T-cell (primary cell): ENCODE measurements at regions not wholly inside any gene's neighbourhood (a gene's known extent, or its start where the extent isn't known, plus 50 kb on each side); places are given as distances from the start of the nearest gene placed in this dataset.

Source experiments
- ATAC-seq, 4 experiments: fragments of 200-7000 bp in 3 of 4; fragments of 150-1000 bp in 1 of 4; cut with Tn5 transposase; replicated peaks in 1 of 4; 1 replicate in 3 of 4; 2 replicates in 1 of 4; pipeline ENCODE4 v1.10.0; 2021; ENCODE audit warnings: moderate library complexity in 3 of 4, mild to moderate bottlenecking in 2 of 4, moderate number of reproducible peaks in 1 of 4
- CTCF ChIA-PET, 2 donors: fragments of 300-600 bp; sonication (Branson Sonifier 250); formaldehyde crosslinking; loops; one replicate each; lab custom pipeline; 2022; ENCODE audit warnings: antibody characterized with exemption in 2 of 2; lab: Charles Lee
- POLR2A ChIA-PET, 2 donors: fragments of 300-600 bp; sonication (Branson Sonifier 250); formaldehyde crosslinking; loops; one replicate each; lab custom pipeline; 2022; ENCODE audit warnings: antibody characterized with exemption in 2 of 2; lab: Charles Lee
- DNase-seq, 35 experiments: peaks; one replicate each; pipeline versions ENCODE4 v3.0.0 to v3.0.0-alpha.2; 2013 to 2023
- H3K27ac ChIP-seq: one replicate; pipeline ENCODE4 v1.5.1; 2013; ENCODE audit warnings: low read length
- H3K27me3 ChIP-seq, 2 experiments: replicated peaks in 1 of 2; 1 replicate in 1 of 2; 2 replicates in 1 of 2; pipeline versions ENCODE4 v1.6.1 to v1.7.0; 2013; ENCODE audit warnings: low read length in 1 of 2, mixed read lengths in 1 of 2; ENCODE audit not compliant: control insufficient read depth in 2 of 2, insufficient read depth in 2 of 2; ENCODE audit errors: extremely low read depth in 1 of 2
- H3K36me3 ChIP-seq, 2 donors: 1 replicate in 1 of 2; 2 replicates in 1 of 2; pipeline versions ENCODE4 v1.6.1 to v1.7.0; 2013; ENCODE audit warnings: low read length in 1 of 2; ENCODE audit not compliant: control insufficient read depth in 2 of 2, insufficient read depth in 1 of 2; ENCODE audit errors: extremely low read depth in 1 of 2
- H3K4me1 ChIP-seq, 2 experiments: 1 replicate in 1 of 2; 2 replicates in 1 of 2; pipeline versions ENCODE4 v1.6.1 to v1.7.0; 2013; ENCODE audit warnings: low read length in 2 of 2, mixed read lengths in 1 of 2; ENCODE audit not compliant: insufficient read depth in 2 of 2, control insufficient read depth in 1 of 2; ENCODE audit errors: extremely low read depth in 1 of 2
- H3K4me3 ChIP-seq, 2 donors: 1 replicate in 1 of 2; 2 replicates in 1 of 2; pipeline versions ENCODE4 v1.5.1 to v1.7.0; 2013; ENCODE audit warnings: mild to moderate bottlenecking in 2 of 2, low read length in 1 of 2, moderate library complexity in 1 of 2; ENCODE audit not compliant: control insufficient read depth in 1 of 2; ENCODE audit errors: extremely low read depth in 1 of 2
- H3K9me3 ChIP-seq: 2 replicates; pipeline ENCODE4 v1.7.0; 2013
- H3K27ac Mint-ChIP-seq, 2 donors: one replicate each; pipeline ENCODE4 v1.8.0; 2020 to 2021; ENCODE audit warnings: mild to moderate bottlenecking in 2 of 2, mixed read lengths in 2 of 2
- H3K27me3 Mint-ChIP-seq, 2 donors: one replicate each; pipeline ENCODE4 v1.8.0; 2021 to 2022; ENCODE audit warnings: mixed read lengths in 2 of 2
- H3K36me3 Mint-ChIP-seq: one replicate; pipeline ENCODE4 v1.8.0; 2021; ENCODE audit warnings: mixed read lengths
- H3K4me1 Mint-ChIP-seq, 3 donors: one replicate each; pipeline ENCODE4 v1.8.0; 2020 to 2022; ENCODE audit warnings: mixed read lengths in 3 of 3, mild to moderate bottlenecking in 1 of 3
- H3K4me3 Mint-ChIP-seq, 3 donors: one replicate each; pipeline ENCODE4 v1.8.0; 2020 to 2022; ENCODE audit warnings: mild to moderate bottlenecking in 3 of 3, mixed read lengths in 3 of 3, moderate library complexity in 3 of 3
- H3K9me3 Mint-ChIP-seq, 3 donors: one replicate each; pipeline ENCODE4 v1.8.0; 2020 to 2022; ENCODE audit warnings: mixed read lengths in 3 of 3
- WGBS: methylation state at CpG from one replicate; pipeline ENCODE4 v1.1.5; 2013; ENCODE audit warnings: missing lambda C conversion rate; ENCODE audit not compliant: insufficient coverage; 5-methylcytosine and 5-hydroxymethylcytosine counted together

- CTCF ChIA-PET = no interaction called here
- no peak overlapping the region for H3K4me3 Mint-ChIP-seq
- H3K36me3 Mint-ChIP-seq = no peaks in the 10 kb centered on the region
- DNase-seq (no peak), ATAC-seq (no peak)
- Histone ChIP-seq H3K9me3 (no peaks in the 10 kb centered on the region), H3K4me3 (no peak overlapping the region), H3K27me3 (no peaks in the 10 kb centered on the region), H3K36me3 (no peaks in the 10 kb centered on the region), H3K4me1 (no peaks in the 10 kb centered on the region), H3K27ac (no peak overlapping the region)
- WGBS = 70% methylated on average over 2 of the region's 4 CpGs
- no peak overlapping the region for H3K27ac Mint-ChIP-seq
- H3K9me3 Mint-ChIP-seq = no peaks in the 10 kb centered on the region
- POLR2A ChIA-PET = no interaction called here
- H3K4me1 Mint-ChIP-seq = no peaks in the 10 kb centered on the region
- no peaks in the 10 kb centered on the region for H3K27me3 Mint-ChIP-seq
Measured at GRCh38 chr3:104886220-104886995, 480.3 kb upstream of the ALCAM start.

- Histone ChIP-seq H3K4me3 (no peak overlapping the region), H3K9me3 (no peaks in the 10 kb centered on the region), H3K4me1 (no peaks in the 10 kb centered on the region), H3K27me3 (no peaks in the 10 kb centered on the region), H3K36me3 (no peaks in the 10 kb centered on the region), H3K27ac (no peak overlapping the region)
- Mint-ChIP-seq H3K36me3 (no peaks in the 10 kb centered on the region), H3K27me3 (no peaks in the 10 kb centered on the region), H3K9me3 (no peaks in the 10 kb centered on the region), H3K27ac (no peak overlapping the region), H3K4me3 (no peak overlapping the region), H3K4me1 (no peaks in the 10 kb centered on the region)
- WGBS = no CpG with 5 or more reads among the region's 3 CpGs
- DNase-seq = no peak
- no peak for ATAC-seq
- POLR2A ChIA-PET = no interaction called here
- CTCF ChIA-PET = no interaction called here
Measured at GRCh38 chr3:104887069-104887468, 479.6 kb upstream of the ALCAM start.

GRCh38 chr3:104887619-104888018 is 479.1 kb upstream of the ALCAM start:
- CTCF ChIA-PET = no interaction called here
- no CpG with 5 or more reads among the region's 2 CpGs for WGBS
- H3K4me3 Mint-ChIP-seq = no peak overlapping the region
- POLR2A ChIA-PET = no interaction called here
- H3K27me3 Mint-ChIP-seq = no peaks in the 10 kb centered on the region
- H3K36me3 ChIP-seq = no peaks in the 10 kb centered on the region
- H3K4me1 ChIP-seq = no peaks in the 10 kb centered on the region
- H3K27ac ChIP-seq = no peak overlapping the region
- H3K27ac Mint-ChIP-seq = no peak overlapping the region
- H3K36me3 Mint-ChIP-seq = no peaks in the 10 kb centered on the region
- H3K4me1 Mint-ChIP-seq = no peaks in the 10 kb centered on the region
- ATAC-seq (no peak), DNase-seq (no peak)
- H3K27me3 ChIP-seq = no peaks in the 10 kb centered on the region
- H3K9me3 ChIP-seq = no peaks in the 10 kb centered on the region
- no peak overlapping the region for H3K4me3 ChIP-seq
- H3K9me3 Mint-ChIP-seq = no peaks in the 10 kb centered on the region

- Mint-ChIP-seq H3K27ac (no peak overlapping the region), H3K4me1 (no peaks in the 10 kb centered on the region), H3K9me3 (no peaks in the 10 kb centered on the region), H3K36me3 (no peaks in the 10 kb centered on the region), H3K27me3 (no peaks in the 10 kb centered on the region), H3K4me3 (no peak overlapping the region)
- Histone ChIP-seq H3K27ac (no peak overlapping the region), H3K4me3 (no peak overlapping the region), H3K9me3 (no peaks in the 10 kb centered on the region), H3K27me3 (no peaks in the 10 kb centered on the region), H3K4me1 (no peaks in the 10 kb centered on the region), H3K36me3 (no peaks in the 10 kb centered on the region)
- DNase-seq (no peak), ATAC-seq (no peak)
- CTCF ChIA-PET = interaction anchor here in 1 of 2 donors (0.6 kb wide), 1 partner anchor 14 kb away, joined by 3 read pairs; no protein-coding TSS in a partner anchor
- WGBS = no CpG with 5 or more reads among the region's 2 CpGs
- POLR2A ChIA-PET = no interaction called here
Measured at GRCh38 chr3:104892044-104892443, 474.7 kb upstream of the ALCAM start.

- Histone ChIP-seq H3K4me3 (no peak overlapping the region), H3K9me3 (no peaks in the 10 kb centered on the region), H3K27me3 (no peaks in the 10 kb centered on the region), H3K27ac (no peak overlapping the region), H3K4me1 (no peaks in the 10 kb centered on the region), H3K36me3 (no peaks in the 10 kb centered on the region)
- POLR2A ChIA-PET = interaction anchor here in 1 of 2 donors (0.6 kb wide), 1 partner anchor 13 kb away, joined by 3 read pairs; no protein-coding TSS in a partner anchor
- Mint-ChIP-seq H3K27me3 (peaks cover 0 to 1% of the 10 kb centered on the region in 2 donors), H3K4me1 (no peaks in the 10 kb centered on the region), H3K9me3 (peaks cover 0 to 4% (median 0%) of the 10 kb centered on the region in 3 donors), H3K36me3 (no peaks in the 10 kb centered on the region), H3K27ac (no peak overlapping the region), H3K4me3 (no peak overlapping the region)
- WGBS = no CpG with 5 or more reads among the region's 1 CpG
- DNase-seq = no peak
- CTCF ChIA-PET = no interaction called here
- no peak for ATAC-seq
Measured at GRCh38 chr3:104896624-104897023, 470.1 kb upstream of the ALCAM start.

- Mint-ChIP-seq H3K27ac (no peak overlapping the region), H3K27me3 (peaks cover 0 to 1% of the 10 kb centered on the region in 2 donors), H3K4me1 (no peaks in the 10 kb centered on the region), H3K36me3 (no peaks in the 10 kb centered on the region), H3K9me3 (peaks cover 5 to 17% (median 6%) of the 10 kb centered on the region in 3 donors), H3K4me3 (no peak overlapping the region)
- no CpG with 5 or more reads among the region's 3 CpGs for WGBS
- Histone ChIP-seq H3K4me1 (no peaks in the 10 kb centered on the region), H3K9me3 (no peaks in the 10 kb centered on the region), H3K4me3 (no peak overlapping the region), H3K36me3 (no peaks in the 10 kb centered on the region), H3K27me3 (no peaks in the 10 kb centered on the region), H3K27ac (no peak overlapping the region)
- CTCF ChIA-PET = no interaction called here
- no peak for DNase-seq
- POLR2A ChIA-PET = no interaction called here
- ATAC-seq = no peak
Measured at GRCh38 chr3:104901396-104901795, 465.3 kb upstream of the ALCAM start.
